Activated CD4-positive, alpha-beta T cell treated with anti-CD3 and anti-CD28 coated beads for 36 hours (primary cell): ENCODE measurements at regions not wholly inside any gene's neighbourhood (a gene's known extent, or its start where the extent isn't known, plus 50 kb on each side); places are given as distances from the start of the nearest gene placed in this dataset.
"Not testable (repeated sequence)": the region's sequence is repeated elsewhere in the genome, so short reads cannot be mapped to it uniquely, and the experiment has no call there.

ENCODE experiments used
- ATAC-seq: fragments of 200-7000 bp; cut with Tn5 transposase; one replicate; pipeline ENCODE4 v1.10.0; 2021; ENCODE audit warnings: mild to moderate bottlenecking, moderate library complexity
- CTCF ChIA-PET: fragments of 350-600 bp; sonication (Branson Sonifier 250); formaldehyde crosslinking; loops from one replicate; lab custom pipeline; 2021; ENCODE audit warnings: antibody characterized with exemption; lab: Charles Lee
- POLR2A ChIA-PET: fragments of 350-600 bp; sonication (Branson Sonifier 250); formaldehyde crosslinking; loops from one replicate; lab custom pipeline; 2021; ENCODE audit warnings: antibody characterized with exemption, inconsistent platforms; lab: Charles Lee
- DNase-seq: peaks from one replicate; pipeline ENCODE4 v3.0.0-alpha.2; 2020
- H3K27ac Mint-ChIP-seq: one replicate; pipeline ENCODE4 v1.8.0; 2021; ENCODE audit warnings: mixed read lengths
- H3K27me3 Mint-ChIP-seq: one replicate; pipeline ENCODE4 v1.8.0; 2021; ENCODE audit warnings: mixed read lengths
- H3K36me3 Mint-ChIP-seq: one replicate; pipeline ENCODE4 v1.8.0; 2021; ENCODE audit warnings: low read depth, mixed read lengths
- H3K4me1 Mint-ChIP-seq: one replicate; pipeline ENCODE4 v1.8.0; 2021; ENCODE audit warnings: mixed read lengths
- H3K4me3 Mint-ChIP-seq: one replicate; pipeline ENCODE4 v1.8.0; 2021; ENCODE audit warnings: mild to moderate bottlenecking, moderate library complexity, mixed read lengths
- H3K9me3 Mint-ChIP-seq: one replicate; pipeline ENCODE4 v1.8.0; 2021; ENCODE audit warnings: low read depth, mixed read lengths
- intact Hi-C, 2 experiments: fragments of 100-400 bp; cut with DNase I in 1 of 2; cut with micrococcal nuclease in 1 of 2; formaldehyde crosslinking; loops; one replicate each; pipeline versions ENCODE4 v1.14.2 to v1.15.1; 2022 to 2024; cut with DNase I, micrococcal nuclease

DNA sequence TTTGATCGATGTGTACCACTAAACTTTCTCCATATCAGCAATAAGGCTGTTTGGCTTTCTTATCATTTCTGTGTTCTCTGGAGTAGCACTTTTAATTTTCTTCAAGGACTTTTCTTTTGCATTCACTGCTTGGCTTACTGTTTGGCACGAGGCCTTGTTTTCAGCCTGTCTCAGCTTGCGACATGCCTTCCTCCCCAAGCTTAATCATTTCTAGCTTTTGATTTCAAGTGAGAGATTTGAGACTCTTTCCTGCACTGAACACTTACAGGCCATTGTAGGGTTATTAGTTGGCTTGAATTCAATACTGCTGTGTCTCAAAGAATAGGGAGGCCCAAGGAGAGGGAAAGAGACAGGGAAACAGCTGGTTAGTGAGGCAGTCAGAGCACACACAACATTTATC, 120.6 kb upstream of the KCND3 start:
- Mint-ChIP-seq H3K27ac (no peak overlapping the region), H3K36me3 (no peaks in the 10 kb centered on the region), H3K9me3 (no peaks in the 10 kb centered on the region), H3K4me3 (no peak overlapping the region), H3K4me1 (peaks cover 4% of the 10 kb centered on the region), H3K27me3 (peaks cover 32% of the 10 kb centered on the region)
- CTCF ChIA-PET, result interaction anchor here (1.4 kb wide), 1 partner anchor 9 kb away, joined by 7 read pairs; no protein-coding TSS in a partner anchor
- POLR2A ChIA-PET, result no interaction called here
- ATAC-seq, result no peak
- intact Hi-C loops, result no loop called here
- DNase-seq, result no peak

DNA sequence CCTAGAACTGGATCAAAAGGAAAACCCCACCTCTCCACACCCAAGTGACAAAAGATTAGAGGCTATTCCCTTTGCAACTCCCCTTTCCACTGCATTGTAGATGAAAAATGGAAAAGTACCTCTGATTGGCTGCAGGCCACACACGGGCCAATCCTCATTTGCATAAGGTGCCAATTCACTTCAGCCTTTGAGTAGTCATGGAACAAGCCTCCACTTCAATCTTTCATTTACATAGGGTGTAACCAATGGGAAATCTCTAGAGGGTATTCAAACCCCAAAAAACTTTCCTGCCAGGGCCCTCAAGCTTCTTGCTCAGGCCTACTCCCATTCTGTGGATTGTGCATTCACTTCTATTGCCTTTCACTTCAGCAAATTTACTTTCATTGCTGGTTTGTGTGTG, 122.3 kb upstream of the KCND3 start:
- POLR2A ChIA-PET, result no interaction called here
- H3K36me3 Mint-ChIP-seq, result no peaks in the 10 kb centered on the region
- no peak overlapping the region for H3K4me3 Mint-ChIP-seq
- H3K9me3 Mint-ChIP-seq, result no peaks in the 10 kb centered on the region
- H3K4me1 Mint-ChIP-seq, result peaks cover 4% of the 10 kb centered on the region
- ATAC-seq (no peak), DNase-seq (no peak)
- H3K27ac Mint-ChIP-seq, result no peak overlapping the region
- peaks cover 31% of the 10 kb centered on the region for H3K27me3 Mint-ChIP-seq
- CTCF ChIA-PET, result no interaction called here
- intact Hi-C loops, result no loop called here

DNA sequence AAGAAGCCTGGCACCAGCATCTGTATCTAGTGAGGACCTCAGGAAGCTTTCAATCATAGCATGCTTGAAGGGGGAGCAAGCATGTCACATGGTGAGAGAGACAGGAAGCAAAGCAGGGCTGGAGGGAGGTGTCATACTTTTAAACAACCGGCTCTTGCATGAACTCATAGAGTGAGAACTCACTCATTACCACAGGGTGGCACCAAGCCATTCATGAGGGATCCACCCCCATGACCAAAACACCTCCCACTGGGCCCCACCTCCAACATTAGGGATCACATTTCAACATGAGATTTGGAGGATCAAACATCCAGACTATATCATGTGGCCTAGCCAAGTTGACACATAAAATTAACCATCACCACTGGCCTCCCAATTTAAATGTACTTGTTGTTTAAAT, 125.1 kb upstream of the KCND3 start:
- intact Hi-C loops, result no loop called here
- no peak overlapping the region for H3K4me3 Mint-ChIP-seq
- ChIA-PET POLR2A (no interaction called here), CTCF (no interaction called here)
- H3K27ac Mint-ChIP-seq, result no peak overlapping the region
- ATAC-seq (peak; percentile 60), DNase-seq (peak; percentile 16)
- peaks cover 4% of the 10 kb centered on the region for H3K4me1 Mint-ChIP-seq
- peaks cover 34% of the 10 kb centered on the region for H3K27me3 Mint-ChIP-seq
- H3K9me3 Mint-ChIP-seq, result no peaks in the 10 kb centered on the region
- H3K36me3 Mint-ChIP-seq, result no peaks in the 10 kb centered on the region

DNA sequence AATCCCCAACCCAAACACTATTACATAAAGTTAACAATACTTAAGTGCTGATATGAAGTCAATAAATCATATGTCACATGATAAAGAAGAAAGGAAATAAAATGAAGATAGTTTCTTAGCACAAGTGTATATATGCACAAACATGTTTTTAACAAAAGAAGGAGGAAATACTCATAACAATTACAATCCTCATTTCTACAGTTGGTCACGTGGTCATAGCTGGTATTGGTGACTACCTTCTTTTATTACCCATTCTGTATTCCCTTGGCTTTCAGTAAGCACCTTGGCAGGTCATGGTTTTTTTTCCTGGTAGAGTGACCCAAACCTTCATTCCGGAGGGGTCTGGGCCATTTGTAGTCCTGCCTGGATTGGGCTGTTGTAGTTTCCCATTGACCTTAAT, 137.1 kb upstream of the KCND3 start:
- POLR2A ChIA-PET, result no interaction called here
- ATAC-seq (no peak), DNase-seq (no peak)
- no peak overlapping the region for H3K4me3 Mint-ChIP-seq
- H3K36me3 Mint-ChIP-seq, result no peaks in the 10 kb centered on the region
- no peak overlapping the region for H3K27ac Mint-ChIP-seq
- no peaks in the 10 kb centered on the region for H3K9me3 Mint-ChIP-seq
- CTCF ChIA-PET, result no interaction called here
- no peaks in the 10 kb centered on the region for H3K4me1 Mint-ChIP-seq
- intact Hi-C loops, result no loop called here
- no peaks in the 10 kb centered on the region for H3K27me3 Mint-ChIP-seq

- H3K9me3 Mint-ChIP-seq, POLR2A ChIA-PET, H3K27ac Mint-ChIP-seq, H3K36me3 Mint-ChIP-seq, intact Hi-C loops, ATAC-seq, DNase-seq, H3K4me1 Mint-ChIP-seq, H3K27me3 Mint-ChIP-seq, CTCF ChIA-PET, H3K4me3 Mint-ChIP-seq: not testable (repeated sequence)
Measured at GRCh38 chr1:112127606-112128005, 138.1 kb upstream of the KCND3 start.

DNA sequence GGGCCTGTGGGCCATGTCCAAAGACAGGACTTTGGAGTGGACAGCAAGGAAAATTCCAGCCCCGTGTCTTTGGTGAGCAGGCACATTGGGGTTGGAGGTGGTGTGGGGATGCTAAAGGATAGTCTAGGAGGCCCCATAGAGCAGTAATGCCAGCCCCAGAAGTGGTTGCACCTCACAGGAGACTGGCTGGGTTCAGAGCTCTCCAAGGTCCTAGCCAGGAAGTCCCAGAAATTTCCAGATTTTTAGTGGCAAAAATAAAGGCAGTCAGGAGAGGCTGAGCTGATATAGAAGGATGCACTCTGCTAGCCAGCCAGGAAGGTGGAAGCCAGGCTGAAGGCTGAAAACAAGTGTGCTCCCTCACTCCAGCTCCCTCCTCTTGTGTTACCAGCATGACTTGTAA, 144.0 kb upstream of the KCND3 start:
- Mint-ChIP-seq H3K27ac (no peak overlapping the region), H3K36me3 (no peaks in the 10 kb centered on the region), H3K4me1 (no peaks in the 10 kb centered on the region), H3K4me3 (no peak overlapping the region), H3K27me3 (peaks cover 20% of the 10 kb centered on the region), H3K9me3 (no peaks in the 10 kb centered on the region)
- intact Hi-C loops, result no loop called here
- DNase-seq (no peak), ATAC-seq (no peak)
- ChIA-PET POLR2A (no interaction called here), CTCF (interaction anchor here (0.6 to 0.7 kb wide), 3 partner anchors 31 to 305 kb away, joined by 3 read pairs; no protein-coding TSS in a partner anchor)

DNA sequence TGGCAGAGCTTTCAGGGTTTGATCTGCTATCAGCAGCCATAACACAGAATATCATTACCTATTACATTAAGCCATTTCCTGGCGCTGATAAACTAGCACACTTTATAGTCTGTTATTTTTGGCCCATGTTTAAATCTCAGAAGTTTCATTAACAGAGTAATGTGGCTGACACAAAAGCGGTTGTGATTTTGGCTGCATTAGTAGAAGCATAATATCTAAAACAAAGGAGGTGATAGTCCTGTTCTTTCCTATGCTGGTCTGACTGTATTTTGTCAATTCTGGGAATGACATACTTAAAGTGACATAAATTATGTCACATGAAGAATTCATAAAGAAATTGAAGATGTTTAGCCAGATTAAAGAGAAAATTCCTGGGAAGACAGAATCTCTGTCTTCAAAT, 151.3 kb upstream of the KCND3 start:
- no peak for DNase-seq
- H3K4me1 Mint-ChIP-seq, result no peaks in the 10 kb centered on the region
- H3K27me3 Mint-ChIP-seq, result peaks cover 18% of the 10 kb centered on the region
- ChIA-PET POLR2A (no interaction called here), CTCF (no interaction called here)
- intact Hi-C loops, result no loop called here
- H3K27ac Mint-ChIP-seq, result no peak overlapping the region
- H3K4me3 Mint-ChIP-seq, result no peak overlapping the region
- H3K9me3 Mint-ChIP-seq, result no peaks in the 10 kb centered on the region
- no peaks in the 10 kb centered on the region for H3K36me3 Mint-ChIP-seq
- ATAC-seq, result no peak

- Mint-ChIP-seq H3K27ac (no peak overlapping the region), H3K27me3 (peaks cover 20% of the 10 kb centered on the region), H3K9me3 (no peaks in the 10 kb centered on the region), H3K4me1 (no peaks in the 10 kb centered on the region), H3K36me3 (no peaks in the 10 kb centered on the region), H3K4me3 (no peak overlapping the region)
- ATAC-seq (no peak), DNase-seq (no peak)
- ChIA-PET CTCF (no interaction called here), POLR2A (no interaction called here)
- intact Hi-C loops, result no loop called here
Measured at GRCh38 chr1:112141301-112141700, 151.8 kb upstream of the KCND3 start.

DNA sequence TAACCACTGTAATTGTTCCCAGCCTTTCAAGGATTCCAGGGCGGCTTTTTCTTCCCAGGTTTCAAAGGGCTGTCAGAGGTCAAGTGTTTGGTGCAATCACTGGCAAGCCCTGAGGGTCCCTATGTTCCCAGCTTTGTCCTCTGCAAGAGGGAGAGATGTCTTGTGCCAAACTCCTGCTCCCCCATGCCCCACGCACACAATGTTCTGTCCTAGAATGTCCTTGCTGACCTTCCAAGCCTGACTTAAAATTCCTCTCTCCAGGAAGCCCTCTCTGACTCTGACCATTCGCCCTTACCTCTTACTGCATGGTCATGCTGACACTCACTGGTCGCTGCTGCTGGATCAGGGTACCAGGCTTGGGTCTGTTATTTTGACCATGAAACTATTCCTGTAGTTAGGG, 152.5 kb upstream of the KCND3 start:
- CTCF ChIA-PET, result interaction anchor here (0.6 kb wide), 1 partner anchor 224 kb away, joined by 3 read pairs; no protein-coding TSS in a partner anchor
- Mint-ChIP-seq H3K27me3 (peaks cover 22% of the 10 kb centered on the region), H3K9me3 (no peaks in the 10 kb centered on the region), H3K4me1 (no peaks in the 10 kb centered on the region), H3K36me3 (no peaks in the 10 kb centered on the region), H3K4me3 (no peak overlapping the region), H3K27ac (no peak overlapping the region)
- intact Hi-C loops, result no loop called here
- no peak for DNase-seq
- no peak for ATAC-seq
- POLR2A ChIA-PET, result no interaction called here

GRCh38 chr1:112143871-112144441, 154.5 kb upstream of the KCND3 start:
- ATAC-seq (no peak), DNase-seq (no peak)
- H3K27ac Mint-ChIP-seq, result no peak overlapping the region
- intact Hi-C loops, result no loop called here
- ChIA-PET POLR2A (no interaction called here), CTCF (no interaction called here)
- H3K36me3 Mint-ChIP-seq, result no peaks in the 10 kb centered on the region
- no peaks in the 10 kb centered on the region for H3K4me1 Mint-ChIP-seq
- H3K27me3 Mint-ChIP-seq, result peaks cover 18% of the 10 kb centered on the region
- peaks cover 10% of the 10 kb centered on the region for H3K9me3 Mint-ChIP-seq
- no peak overlapping the region for H3K4me3 Mint-ChIP-seq

DNA sequence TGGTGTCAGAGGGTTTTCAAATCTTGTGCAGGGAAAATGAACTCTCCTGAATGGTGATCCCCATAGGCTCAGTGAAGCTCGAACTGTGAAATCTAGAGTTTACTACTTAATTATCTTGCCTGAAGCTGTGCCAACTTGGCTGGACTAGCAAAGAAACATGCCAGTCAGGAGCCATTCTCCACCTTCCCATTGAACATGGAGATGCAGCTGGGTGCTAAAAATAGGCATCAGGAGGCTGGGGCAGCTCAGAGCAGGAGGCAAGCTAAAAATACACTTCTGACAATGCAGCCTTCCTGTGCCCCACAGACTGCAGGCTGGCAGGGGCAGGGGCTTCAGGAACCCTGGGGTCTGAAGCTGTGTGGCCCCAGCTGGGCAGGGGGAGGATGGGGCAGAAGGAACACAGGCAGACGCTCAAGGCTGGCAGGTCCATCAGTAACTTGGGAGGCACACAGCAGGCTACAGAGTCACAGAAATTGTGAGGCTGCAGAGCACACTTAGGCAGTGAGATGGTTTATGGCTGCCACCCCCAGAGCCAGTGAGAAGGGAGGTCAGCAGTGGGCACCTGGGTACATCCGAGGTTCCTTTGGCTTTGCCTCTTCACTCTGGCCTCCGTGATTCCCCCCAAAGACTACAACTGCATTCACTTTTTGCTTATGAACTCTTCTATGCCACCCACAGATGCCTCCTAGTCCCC, 155.4 kb upstream of the KCND3 start:
- Mint-ChIP-seq H3K27me3 (peaks cover 18% of the 10 kb centered on the region), H3K9me3 (peaks cover 11% of the 10 kb centered on the region), H3K36me3 (no peaks in the 10 kb centered on the region), H3K4me3 (no peak overlapping the region), H3K27ac (no peak overlapping the region), H3K4me1 (no peaks in the 10 kb centered on the region)
- ATAC-seq (no peak), DNase-seq (no peak)
- ChIA-PET CTCF (interaction anchor here (0.5 kb wide), 1 partner anchor 177 kb away, joined by 3 read pairs; no protein-coding TSS in a partner anchor), POLR2A (no interaction called here)
- intact Hi-C loops, result no loop called here

- ATAC-seq (no peak), DNase-seq (no peak)
- H3K36me3 Mint-ChIP-seq, result no peaks in the 10 kb centered on the region
- intact Hi-C loops, result no loop called here
- peaks cover 16% of the 10 kb centered on the region for H3K9me3 Mint-ChIP-seq
- H3K27ac Mint-ChIP-seq, result no peak overlapping the region
- no peaks in the 10 kb centered on the region for H3K4me1 Mint-ChIP-seq
- ChIA-PET CTCF (interaction anchor here (0.7 kb wide), 1 partner anchor 220 kb away, joined by 3 read pairs; no protein-coding TSS in a partner anchor), POLR2A (no interaction called here)
- H3K27me3 Mint-ChIP-seq, result peaks cover 20% of the 10 kb centered on the region
- no peak overlapping the region for H3K4me3 Mint-ChIP-seq
Measured at GRCh38 chr1:112146201-112146715, 156.8 kb upstream of the KCND3 start.
